Breast epithelium (tissue), 3 donors: ENCODE measurements at regions not wholly inside any gene's neighbourhood (a gene's known extent, or its start where the extent isn't known, plus 50 kb on each side); places are given as distances from the start of the nearest gene placed in this dataset.
"Not testable (repeated sequence)": the region's sequence is repeated elsewhere in the genome, so short reads cannot be mapped to it uniquely, and the experiment has no call there.

Source experiments
- POLR2A ChIP-seq: fragments of 450-650 bp; IDR thresholded peaks from one replicate; pipeline ENCODE4 v1.6.1; 2016; ENCODE audit warnings: antibody characterized with exemption, mild to moderate bottlenecking, moderate library complexity
- TF ChIP-seq, protein P1 (sequence below), 3 donors: fragments of 450-650 bp; IDR thresholded peaks; one replicate each; pipeline ENCODE4 v1.5.1; 2016 to 2017; ENCODE audit warnings: antibody characterized with exemption in 3 of 3, mild to moderate bottlenecking in 3 of 3, moderate library complexity in 3 of 3

DNA sequence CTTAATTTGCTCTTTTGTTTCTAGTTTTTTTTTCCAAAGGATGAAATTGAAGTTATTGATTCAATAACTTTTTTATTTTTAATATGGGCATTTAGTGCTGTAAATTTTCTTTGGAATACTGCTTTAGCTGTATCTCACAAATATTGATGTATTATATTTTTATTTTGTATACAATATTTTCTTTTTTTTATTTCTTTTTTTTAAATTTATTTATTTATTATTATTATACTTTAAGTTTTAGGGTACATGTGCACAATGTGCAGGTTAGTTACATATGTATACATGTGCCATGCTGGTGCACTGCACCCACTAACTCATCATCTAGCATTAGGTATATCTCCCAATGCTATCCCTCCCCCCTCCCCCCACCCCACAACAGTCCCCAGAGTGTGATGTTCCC, 823.7 kb downstream of the KCTD16 start:
- TF ChIP-seq POLR2A, result not testable (repeated sequence)
- TF ChIP-seq, protein P1, sequence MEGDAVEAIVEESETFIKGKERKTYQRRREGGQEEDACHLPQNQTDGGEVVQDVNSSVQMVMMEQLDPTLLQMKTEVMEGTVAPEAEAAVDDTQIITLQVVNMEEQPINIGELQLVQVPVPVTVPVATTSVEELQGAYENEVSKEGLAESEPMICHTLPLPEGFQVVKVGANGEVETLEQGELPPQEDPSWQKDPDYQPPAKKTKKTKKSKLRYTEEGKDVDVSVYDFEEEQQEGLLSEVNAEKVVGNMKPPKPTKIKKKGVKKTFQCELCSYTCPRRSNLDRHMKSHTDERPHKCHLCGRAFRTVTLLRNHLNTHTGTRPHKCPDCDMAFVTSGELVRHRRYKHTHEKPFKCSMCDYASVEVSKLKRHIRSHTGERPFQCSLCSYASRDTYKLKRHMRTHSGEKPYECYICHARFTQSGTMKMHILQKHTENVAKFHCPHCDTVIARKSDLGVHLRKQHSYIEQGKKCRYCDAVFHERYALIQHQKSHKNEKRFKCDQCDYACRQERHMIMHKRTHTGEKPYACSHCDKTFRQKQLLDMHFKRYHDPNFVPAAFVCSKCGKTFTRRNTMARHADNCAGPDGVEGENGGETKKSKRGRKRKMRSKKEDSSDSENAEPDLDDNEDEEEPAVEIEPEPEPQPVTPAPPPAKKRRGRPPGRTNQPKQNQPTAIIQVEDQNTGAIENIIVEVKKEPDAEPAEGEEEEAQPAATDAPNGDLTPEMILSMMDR (IDR thresholded peaks at IDR 0.05), result not testable (repeated sequence)
